PC-3 (cell line): ENCODE measurements at regions not wholly inside any gene's neighbourhood (a gene's known extent, or its start where the extent isn't known, plus 50 kb on each side); places are given as distances from the start of the nearest gene placed in this dataset.

ENCODE experiments used
- EZH2 ChIP-seq: fragments of 300-600 bp; sonication (generic); IDR thresholded peaks from one replicate; pipeline ENCODE4 v1.6.1; 2017; ENCODE audit warnings: antibody characterized with exemption, mild to moderate bottlenecking, low read length; ENCODE audit not compliant: unreplicated experiment
- TF ChIP-seq, protein P1 (sequence below): fragments of 300-600 bp; sonication (generic); conservative IDR thresholded peaks from 2 replicates; pipeline ENCODE4 v1.5.1; 2017; ENCODE audit warnings: antibody characterized with exemption, low read depth, mild to moderate bottlenecking, low read length

DNA sequence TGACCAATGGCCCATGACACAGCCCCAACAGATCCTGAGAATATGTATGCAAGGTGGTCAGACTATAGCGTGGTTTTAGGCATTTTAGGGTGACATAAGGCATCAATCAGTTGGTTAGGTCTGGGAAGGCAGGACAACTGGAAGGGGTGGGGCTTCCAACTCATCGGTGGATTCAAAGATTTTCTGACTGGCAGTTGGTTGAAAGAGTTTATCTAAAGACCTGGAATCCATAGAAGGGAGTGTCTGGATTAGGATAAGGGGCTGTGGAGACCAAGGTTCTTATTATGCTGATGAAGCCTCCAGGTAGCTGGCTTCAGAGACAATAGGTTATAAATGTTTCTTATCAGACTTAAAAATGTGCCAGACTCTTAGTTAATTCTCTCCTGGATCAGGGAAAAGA lies 60.3 kb upstream of the CFAP46 start:
- TF ChIP-seq, protein P1, sequence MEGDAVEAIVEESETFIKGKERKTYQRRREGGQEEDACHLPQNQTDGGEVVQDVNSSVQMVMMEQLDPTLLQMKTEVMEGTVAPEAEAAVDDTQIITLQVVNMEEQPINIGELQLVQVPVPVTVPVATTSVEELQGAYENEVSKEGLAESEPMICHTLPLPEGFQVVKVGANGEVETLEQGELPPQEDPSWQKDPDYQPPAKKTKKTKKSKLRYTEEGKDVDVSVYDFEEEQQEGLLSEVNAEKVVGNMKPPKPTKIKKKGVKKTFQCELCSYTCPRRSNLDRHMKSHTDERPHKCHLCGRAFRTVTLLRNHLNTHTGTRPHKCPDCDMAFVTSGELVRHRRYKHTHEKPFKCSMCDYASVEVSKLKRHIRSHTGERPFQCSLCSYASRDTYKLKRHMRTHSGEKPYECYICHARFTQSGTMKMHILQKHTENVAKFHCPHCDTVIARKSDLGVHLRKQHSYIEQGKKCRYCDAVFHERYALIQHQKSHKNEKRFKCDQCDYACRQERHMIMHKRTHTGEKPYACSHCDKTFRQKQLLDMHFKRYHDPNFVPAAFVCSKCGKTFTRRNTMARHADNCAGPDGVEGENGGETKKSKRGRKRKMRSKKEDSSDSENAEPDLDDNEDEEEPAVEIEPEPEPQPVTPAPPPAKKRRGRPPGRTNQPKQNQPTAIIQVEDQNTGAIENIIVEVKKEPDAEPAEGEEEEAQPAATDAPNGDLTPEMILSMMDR, result no peak
- no peak for TF ChIP-seq EZH2
